ENCODE measurements at regions not wholly inside any gene's neighbourhood (a gene's known extent, or its start where the extent isn't known, plus 50 kb on each side); places are given as distances from the start of the nearest gene placed in this dataset.
"Not testable (repeated sequence)": the region's sequence is repeated elsewhere in the genome, so short reads cannot be mapped to it uniquely, and the experiment has no call there.

GRCh38 chr2:207370646-207371045 is 159.1 kb upstream of the CREB1 start:
- Histone ChIP-seq H3K4me1 (no peaks in the 10 kb centered on the region), H3K36me3 (no peaks in the 10 kb centered on the region), H3K9me3 (peaks cover 0 to 10% of the 10 kb centered on the region in 2 donors), H3K4me3 (no peak overlapping the region), H3K27ac (no peak overlapping the region), H3K27me3 (no peaks in the 10 kb centered on the region)
- TF ChIP-seq POLR2AphosphoS5 (IDR thresholded peaks at IDR 0.05) (no peak), POLR2A (IDR thresholded peaks at IDR 0.05) (no peak), CTCF (IDR thresholded peaks at IDR 0.05) (no peak)
- intact Hi-C loops (cut with DNase I; ENCODE audit: low total_unique reads): no loop called here
- no peak for DNase-seq (ENCODE audit: low spot score in 2 of 2)

GRCh38 chr2:207371877-207372276 is 157.9 kb upstream of the CREB1 start:
- no peak overlapping the region for H3K27ac ChIP-seq
- H3K36me3 ChIP-seq: no peaks in the 10 kb centered on the region
- H3K4me3 ChIP-seq: no peak overlapping the region
- intact Hi-C loops (cut with DNase I; ENCODE audit: low total_unique reads): no loop called here
- H3K4me1 ChIP-seq: no peaks in the 10 kb centered on the region
- H3K27me3 ChIP-seq: no peaks in the 10 kb centered on the region
- no peak for DNase-seq (ENCODE audit: low spot score in 2 of 2)
- TF ChIP-seq POLR2AphosphoS5 (IDR thresholded peaks at IDR 0.05) (no peak), POLR2A (IDR thresholded peaks at IDR 0.05) (no peak), CTCF (IDR thresholded peaks at IDR 0.05) (no peak)
- peaks cover 0 to 17% of the 10 kb centered on the region in 2 donors for H3K9me3 ChIP-seq

- no peak for DNase-seq (ENCODE audit: low spot score in 2 of 2)
- Histone ChIP-seq H3K4me1 (no peaks in the 10 kb centered on the region), H3K27me3 (no peaks in the 10 kb centered on the region), H3K36me3 (no peaks in the 10 kb centered on the region), H3K9me3 (peaks cover 0 to 17% of the 10 kb centered on the region in 2 donors), H3K4me3 (no peak overlapping the region), H3K27ac (no peak overlapping the region)
- TF ChIP-seq POLR2A (IDR thresholded peaks at IDR 0.05): no peak
- no peak for TF ChIP-seq CTCF (IDR thresholded peaks at IDR 0.05)
- no peak for TF ChIP-seq POLR2AphosphoS5 (IDR thresholded peaks at IDR 0.05)
- intact Hi-C loops (cut with DNase I; ENCODE audit: low total_unique reads): no loop called here
Measured at GRCh38 chr2:207372483-207372882, 157.3 kb upstream of the CREB1 start.

GRCh38 chr2:207375207-207375875 is 154.4 kb upstream of the CREB1 start:
- Histone ChIP-seq H3K27ac (no peak overlapping the region), H3K9me3 (peaks cover 4 to 35% of the 10 kb centered on the region in 2 donors), H3K4me1 (no peaks in the 10 kb centered on the region), H3K36me3 (no peaks in the 10 kb centered on the region), H3K4me3 (no peak overlapping the region), H3K27me3 (no peaks in the 10 kb centered on the region)
- DNase-seq (ENCODE audit: low spot score in 2 of 2): no peak
- TF ChIP-seq POLR2A (IDR thresholded peaks at IDR 0.05) (no peak), CTCF (IDR thresholded peaks at IDR 0.05) (no peak), POLR2AphosphoS5 (IDR thresholded peaks at IDR 0.05) (no peak)
- intact Hi-C loops (cut with DNase I; ENCODE audit: low total_unique reads): no loop called here

GRCh38 chr2:207378620-207379019 is 151.1 kb upstream of the CREB1 start:
- intact Hi-C loops (cut with DNase I; ENCODE audit: low total_unique reads); H3K27me3 ChIP-seq; DNase-seq (ENCODE audit: low spot score in 2 of 2); H3K4me3 ChIP-seq; H3K4me1 ChIP-seq; H3K27ac ChIP-seq; H3K36me3 ChIP-seq: not testable (repeated sequence)
- H3K9me3 ChIP-seq: peaks cover 12 to 43% of the 10 kb centered on the region in 2 donors

All from breast epithelium (tissue), 4 donors.